Astrocyte (in vitro differentiated cells and primary cell): ENCODE measurements at regions not wholly inside any gene's neighbourhood (a gene's known extent, or its start where the extent isn't known, plus 50 kb on each side); places are given as distances from the start of the nearest gene placed in this dataset.

Experiments used
- DNase-seq: peaks from one replicate; pipeline ENCODE4 v3.0.0-alpha.2; 2010; ENCODE audit warnings: low read depth
- FAIRE-seq: peaks from 2 replicates; lab custom pipeline; 2011; peaks lifted over from hg19 to GRCh38; lab: Jason Lieb, UNC
- H2AFZ ChIP-seq: 2 replicates; pipeline ENCODE4 v1.6.0; 2012; ENCODE audit warnings: low read depth, low read length, inconsistent platforms
- H3K27ac ChIP-seq: 2 replicates; pipeline ENCODE4 v1.5.1; 2011; ENCODE audit warnings: low read depth, low read length, inconsistent platforms
- H3K27me3 ChIP-seq: 2 replicates; pipeline ENCODE4 v1.6.0; 2011; ENCODE audit warnings: low read length, inconsistent platforms; ENCODE audit not compliant: insufficient read depth
- H3K36me3 ChIP-seq: 2 replicates; pipeline ENCODE4 v1.5.1; 2011; ENCODE audit warnings: low read length, inconsistent platforms; ENCODE audit not compliant: insufficient read depth
- H3K4me1 ChIP-seq: 2 replicates; pipeline ENCODE4 v1.5.1; 2011; ENCODE audit warnings: low read length, inconsistent platforms; ENCODE audit not compliant: insufficient read depth
- H3K4me2 ChIP-seq: 2 replicates; pipeline ENCODE4 v1.6.0; 2012; ENCODE audit warnings: low read length, inconsistent platforms
- H3K4me3 ChIP-seq: 2 replicates; pipeline ENCODE4 v1.5.1; 2011; ENCODE audit warnings: low read depth, mild to moderate bottlenecking, low read length, inconsistent platforms; ENCODE audit not compliant: insufficient read depth
- H3K79me2 ChIP-seq: 2 replicates; pipeline ENCODE4 v1.6.0; 2012; ENCODE audit warnings: mild to moderate bottlenecking, low read length, inconsistent platforms; ENCODE audit not compliant: insufficient read depth
- H3K9ac ChIP-seq: 2 replicates; pipeline ENCODE4 v1.6.0; 2012; ENCODE audit warnings: mild to moderate bottlenecking, low read length, inconsistent platforms
- H3K9me3 ChIP-seq: 2 replicates; pipeline ENCODE4 v1.5.1; 2012; ENCODE audit warnings: low read depth, mild to moderate bottlenecking, low read length, inconsistent platforms; ENCODE audit not compliant: insufficient read depth
- H4K20me1 ChIP-seq: 2 replicates; pipeline ENCODE4 v1.6.0; 2012; ENCODE audit warnings: low read length, inconsistent platforms; ENCODE audit not compliant: insufficient read depth
- H3K27ac Mint-ChIP-seq: one replicate; pipeline ENCODE4 v1.8.0; 2021; ENCODE audit warnings: mild to moderate bottlenecking, mixed read lengths; ENCODE audit not compliant: unreplicated experiment
- H3K27me3 Mint-ChIP-seq: one replicate; pipeline ENCODE4 v1.8.0; 2021; ENCODE audit warnings: low read depth, mixed read lengths; ENCODE audit not compliant: unreplicated experiment
- H3K36me3 Mint-ChIP-seq: one replicate; pipeline ENCODE4 v1.8.0; 2021; ENCODE audit warnings: low read depth, mixed read lengths; ENCODE audit not compliant: unreplicated experiment
- H3K4me1 Mint-ChIP-seq: one replicate; pipeline ENCODE4 v1.8.0; 2021; ENCODE audit warnings: low read depth, mixed read lengths; ENCODE audit not compliant: unreplicated experiment
- H3K4me3 Mint-ChIP-seq: one replicate; pipeline ENCODE4 v1.8.0; 2021; ENCODE audit warnings: mild to moderate bottlenecking, moderate library complexity, mixed read lengths; ENCODE audit not compliant: unreplicated experiment
- H3K9me3 Mint-ChIP-seq: one replicate; pipeline ENCODE4 v1.8.0; 2021; ENCODE audit warnings: mild to moderate bottlenecking, mixed read lengths; ENCODE audit not compliant: unreplicated experiment
- EZH2 ChIP-seq: IDR thresholded peaks from 2 replicates; pipeline ENCODE4 v1.6.1; 2012; ENCODE audit warnings: mild to moderate bottlenecking, low read length, inconsistent platforms; ENCODE audit not compliant: insufficient read depth
- TF ChIP-seq, protein P1 (sequence below): IDR thresholded peaks from 2 replicates; pipeline ENCODE4 v1.5.1; 2011; ENCODE audit warnings: low read depth, mild to moderate bottlenecking, inconsistent platforms, low read length, moderate library complexity; ENCODE audit not compliant: insufficient read depth

DNA sequence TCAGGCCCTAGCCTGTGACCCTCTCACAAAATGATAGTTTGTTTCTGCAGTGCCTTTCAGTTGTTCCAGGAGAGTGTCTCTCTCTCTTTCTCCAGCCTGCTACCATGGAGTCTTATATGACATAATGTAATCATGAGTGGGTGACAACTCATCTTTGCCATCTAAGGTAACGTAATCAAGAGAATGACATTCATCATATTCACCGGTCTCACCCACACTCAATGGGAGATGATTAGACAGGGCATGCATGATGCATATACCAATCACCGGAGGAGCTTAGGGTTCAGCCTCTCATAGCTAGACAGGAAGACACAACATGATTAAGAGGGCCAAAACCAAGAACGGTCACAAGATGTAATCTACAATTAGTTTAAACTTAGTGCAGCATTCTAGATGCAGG is 97.1 kb upstream of the FAM9B start:
- DNase-seq (no peak), FAIRE-seq (peak; percentile 83)
- Histone ChIP-seq H3K79me2 (no peaks in the 10 kb centered on the region), H3K27ac (no peak overlapping the region), H3K4me1 (no peaks in the 10 kb centered on the region), H3K27me3 (no peaks in the 10 kb centered on the region), H4K20me1 (no peaks in the 10 kb centered on the region), H3K9ac (no peak overlapping the region), H3K9me3 (no peaks in the 10 kb centered on the region), H3K4me3 (no peak overlapping the region), H3K4me2 (no peak overlapping the region), H3K36me3 (no peaks in the 10 kb centered on the region), H2AFZ (no peak overlapping the region)
- H3K9me3 Mint-ChIP-seq, result no peaks in the 10 kb centered on the region
- no peak overlapping the region for H3K27ac Mint-ChIP-seq
- no peak overlapping the region for H3K4me3 Mint-ChIP-seq
- TF ChIP-seq, protein P1, sequence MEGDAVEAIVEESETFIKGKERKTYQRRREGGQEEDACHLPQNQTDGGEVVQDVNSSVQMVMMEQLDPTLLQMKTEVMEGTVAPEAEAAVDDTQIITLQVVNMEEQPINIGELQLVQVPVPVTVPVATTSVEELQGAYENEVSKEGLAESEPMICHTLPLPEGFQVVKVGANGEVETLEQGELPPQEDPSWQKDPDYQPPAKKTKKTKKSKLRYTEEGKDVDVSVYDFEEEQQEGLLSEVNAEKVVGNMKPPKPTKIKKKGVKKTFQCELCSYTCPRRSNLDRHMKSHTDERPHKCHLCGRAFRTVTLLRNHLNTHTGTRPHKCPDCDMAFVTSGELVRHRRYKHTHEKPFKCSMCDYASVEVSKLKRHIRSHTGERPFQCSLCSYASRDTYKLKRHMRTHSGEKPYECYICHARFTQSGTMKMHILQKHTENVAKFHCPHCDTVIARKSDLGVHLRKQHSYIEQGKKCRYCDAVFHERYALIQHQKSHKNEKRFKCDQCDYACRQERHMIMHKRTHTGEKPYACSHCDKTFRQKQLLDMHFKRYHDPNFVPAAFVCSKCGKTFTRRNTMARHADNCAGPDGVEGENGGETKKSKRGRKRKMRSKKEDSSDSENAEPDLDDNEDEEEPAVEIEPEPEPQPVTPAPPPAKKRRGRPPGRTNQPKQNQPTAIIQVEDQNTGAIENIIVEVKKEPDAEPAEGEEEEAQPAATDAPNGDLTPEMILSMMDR, result no peak
- no peak for TF ChIP-seq EZH2
- peaks cover 5% of the 10 kb centered on the region for H3K27me3 Mint-ChIP-seq
- H3K4me1 Mint-ChIP-seq, result peaks cover 7% of the 10 kb centered on the region
- no peaks in the 10 kb centered on the region for H3K36me3 Mint-ChIP-seq

DNA sequence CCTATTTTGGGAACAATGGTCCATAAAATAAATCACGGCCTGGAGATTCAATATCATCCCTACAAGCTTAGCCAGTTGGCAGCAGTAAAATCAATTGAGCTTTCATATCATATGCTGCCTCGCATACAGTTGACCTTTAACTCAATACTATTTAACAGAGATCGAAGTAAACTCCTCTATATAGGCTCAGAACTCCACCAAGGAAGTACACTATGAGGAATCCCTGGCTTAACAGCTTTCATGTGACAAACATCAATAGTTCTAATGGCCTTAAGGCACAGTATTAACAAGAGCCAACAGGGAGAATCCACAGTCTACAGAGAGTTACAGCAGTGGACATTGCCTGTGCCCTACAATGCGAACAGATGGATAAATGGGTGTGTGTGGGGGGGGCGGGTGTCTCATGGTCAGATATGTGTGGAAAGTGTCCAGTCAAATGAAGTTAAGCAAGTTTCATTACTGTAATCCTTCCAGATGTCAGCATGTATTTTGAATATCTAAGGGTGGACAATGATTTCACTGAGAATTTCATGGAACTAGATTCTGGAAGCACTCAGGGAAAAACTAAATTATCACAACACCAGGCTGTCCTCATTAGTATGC is 98.2 kb upstream of the FAM9B start:
- no peaks in the 10 kb centered on the region for H3K4me1 ChIP-seq
- DNase-seq, result no peak
- H3K36me3 Mint-ChIP-seq, result no peaks in the 10 kb centered on the region
- no peaks in the 10 kb centered on the region for H3K9me3 ChIP-seq
- H3K4me3 Mint-ChIP-seq, result no peak overlapping the region
- no peak overlapping the region for H3K4me3 ChIP-seq
- FAIRE-seq, result peak; percentile 26
- no peaks in the 10 kb centered on the region for H3K27me3 ChIP-seq
- peaks cover 7% of the 10 kb centered on the region for H3K4me1 Mint-ChIP-seq
- H3K79me2 ChIP-seq, result no peaks in the 10 kb centered on the region
- H3K4me2 ChIP-seq, result no peak overlapping the region
- peaks cover 5% of the 10 kb centered on the region for H3K27me3 Mint-ChIP-seq
- H3K36me3 ChIP-seq, result no peaks in the 10 kb centered on the region
- no peak overlapping the region for H2AFZ ChIP-seq
- H3K9ac ChIP-seq, result no peak overlapping the region
- no peak overlapping the region for H3K27ac ChIP-seq
- no peaks in the 10 kb centered on the region for H3K9me3 Mint-ChIP-seq
- TF ChIP-seq, protein P1, result no peak
- no peak for TF ChIP-seq EZH2
- no peak overlapping the region for H3K27ac Mint-ChIP-seq
- no peaks in the 10 kb centered on the region for H4K20me1 ChIP-seq

DNA sequence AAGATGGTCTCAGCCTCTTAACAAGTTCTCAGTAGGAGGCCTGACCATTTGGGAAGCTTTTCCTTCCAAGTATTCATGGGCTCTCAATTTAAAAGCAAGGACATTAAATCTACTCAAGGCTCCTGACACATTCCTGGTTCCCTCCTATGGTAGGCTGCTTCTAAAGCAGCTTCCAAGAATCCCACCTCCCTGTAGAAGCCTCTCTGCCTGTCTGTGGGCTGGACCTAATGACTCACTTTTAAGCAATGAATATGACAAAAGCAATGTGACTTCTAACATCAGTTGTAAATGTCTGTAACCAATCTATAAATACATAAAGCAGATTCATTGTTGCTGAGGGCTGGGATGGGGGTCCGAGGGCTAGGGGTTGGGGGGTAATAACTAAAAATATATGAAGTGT is 99.5 kb upstream of the FAM9B start:
- Histone ChIP-seq H2AFZ (no peak overlapping the region), H3K4me3 (no peak overlapping the region), H3K9me3 (no peaks in the 10 kb centered on the region), H3K9ac (no peak overlapping the region), H3K4me2 (no peak overlapping the region), H3K27me3 (no peaks in the 10 kb centered on the region), H4K20me1 (no peaks in the 10 kb centered on the region), H3K79me2 (no peaks in the 10 kb centered on the region), H3K36me3 (no peaks in the 10 kb centered on the region), H3K27ac (no peak overlapping the region), H3K4me1 (no peaks in the 10 kb centered on the region)
- DNase-seq (peak; percentile 63), FAIRE-seq (peak; percentile 93)
- Mint-ChIP-seq H3K36me3 (no peaks in the 10 kb centered on the region), H3K4me1 (peaks cover 7% of the 10 kb centered on the region), H3K4me3 (no peak overlapping the region), H3K27me3 (peaks cover 5% of the 10 kb centered on the region), H3K27ac (peak overlapping the region; percentile 18), H3K9me3 (no peaks in the 10 kb centered on the region)
- no peak for TF ChIP-seq EZH2
- TF ChIP-seq, protein P1, result no peak
